DMS153 treated with DMSO at 0.1 percent for 48 hours (cell line): ENCODE measurements at regions not wholly inside any gene's neighbourhood (a gene's known extent, or its start where the extent isn't known, plus 50 kb on each side); places are given as distances from the start of the nearest gene placed in this dataset.

Experiments
- DNase-seq: peaks from one replicate; lab custom pipeline; 2025; ENCODE audit not compliant: unreplicated experiment; lab: John Stamatoyannopoulos, UW

DNA sequence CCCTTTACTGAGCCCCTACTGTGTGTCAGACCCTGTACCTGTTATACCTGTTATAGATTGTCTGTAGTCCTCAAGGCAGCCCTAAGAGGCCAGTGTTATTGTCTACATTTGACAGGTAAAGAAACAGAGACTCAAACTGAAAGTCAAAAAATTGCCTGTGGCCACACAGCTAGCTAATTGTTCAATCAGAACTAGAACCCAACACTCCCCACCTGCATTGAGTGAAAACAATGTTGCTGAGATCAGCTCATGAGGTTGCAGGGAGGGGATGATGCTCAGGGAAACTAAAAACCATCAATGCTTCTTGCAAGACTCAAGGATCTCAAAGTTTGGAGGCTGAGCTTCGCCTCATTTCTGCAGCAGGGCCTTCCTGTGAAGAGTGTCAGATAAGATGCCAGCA is 109.5 kb upstream of the LMO4 start:
- DNase-seq: no peak

DNA sequence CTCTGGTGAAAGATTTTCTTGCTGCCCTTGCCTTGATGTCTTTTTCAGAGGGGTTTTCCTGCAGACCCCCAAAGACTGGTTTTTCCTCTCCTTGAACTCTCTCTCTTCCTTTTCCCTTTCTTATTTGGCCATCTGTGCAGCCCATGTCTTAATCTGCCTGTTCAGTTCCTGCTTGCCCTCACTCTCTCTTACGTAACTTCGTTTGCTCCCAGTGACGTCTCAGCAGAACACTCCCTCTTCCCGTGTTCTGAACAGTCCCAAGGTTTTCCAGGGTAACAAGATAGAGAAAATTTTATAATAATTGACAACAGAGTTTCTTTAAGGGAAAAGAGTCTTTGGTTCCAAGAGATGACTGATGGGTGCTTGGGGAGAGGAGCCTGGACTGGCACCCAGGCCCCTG is 109.1 kb upstream of the LMO4 start:
- no peak for DNase-seq

DNA sequence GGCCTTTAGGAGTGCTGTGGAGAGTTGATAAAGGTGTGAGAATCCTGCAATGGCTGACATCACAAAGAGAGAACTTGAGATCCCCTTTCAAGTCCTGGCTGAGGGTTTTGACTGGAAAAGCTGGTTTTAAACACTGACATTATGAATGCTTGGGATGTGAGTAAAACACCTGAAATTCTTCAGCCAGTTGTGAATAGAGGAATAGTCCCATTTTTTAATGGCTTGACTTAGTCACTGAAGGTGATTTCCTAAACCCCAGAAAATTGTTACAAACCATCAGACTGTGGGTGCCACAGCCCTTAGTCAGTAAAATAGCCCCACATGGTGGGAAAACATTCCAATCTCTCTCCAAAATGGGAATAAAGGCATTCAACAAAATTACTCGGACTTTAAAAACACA is 107.7 kb upstream of the LMO4 start:
- no peak for DNase-seq

DNA sequence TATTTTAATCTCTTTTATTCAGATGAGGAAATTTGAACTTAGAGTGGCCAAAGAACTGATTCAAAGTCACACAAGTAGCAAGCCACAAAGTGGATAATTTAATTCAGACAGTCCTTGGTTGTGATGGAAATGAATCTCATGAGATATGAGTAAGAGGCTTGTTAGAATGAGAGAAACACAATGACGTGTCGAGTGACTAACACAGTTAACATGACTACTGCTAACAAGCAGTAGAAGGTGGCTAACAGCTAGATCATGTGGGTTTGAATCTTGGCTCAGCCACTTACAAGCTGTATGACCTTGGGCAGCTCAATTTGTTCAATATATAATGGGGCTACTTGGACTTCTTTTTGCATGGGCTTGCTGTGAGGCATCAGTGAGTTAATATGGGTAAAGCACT is 104.5 kb upstream of the LMO4 start:
- no peak for DNase-seq

- DNase-seq: no peak
These were observed 103.5 kb upstream of the LMO4 start for GRCh38 chr1:87225171-87225570.

DNA sequence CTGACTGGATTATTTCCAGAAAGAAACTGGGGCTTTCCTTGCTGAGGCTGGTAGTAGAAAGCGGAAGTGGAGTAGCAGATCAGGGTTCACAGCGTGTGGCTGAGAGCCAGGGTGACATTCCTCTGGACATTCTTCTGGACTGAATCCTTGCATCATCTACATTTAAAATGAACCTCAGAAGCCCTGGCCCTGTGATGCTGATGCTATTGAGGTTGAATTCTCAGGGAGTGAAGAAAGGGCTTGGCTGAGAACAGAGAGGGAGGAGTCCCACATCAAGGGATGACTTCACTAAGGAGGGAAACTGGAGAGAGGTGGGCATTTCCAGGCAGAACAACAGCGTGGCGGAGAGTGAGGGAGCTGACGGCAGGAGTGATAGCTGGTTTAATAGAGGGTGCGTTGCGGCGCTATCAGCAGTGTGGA is 102.3 kb upstream of the LMO4 start:
- no peak for DNase-seq

DNA sequence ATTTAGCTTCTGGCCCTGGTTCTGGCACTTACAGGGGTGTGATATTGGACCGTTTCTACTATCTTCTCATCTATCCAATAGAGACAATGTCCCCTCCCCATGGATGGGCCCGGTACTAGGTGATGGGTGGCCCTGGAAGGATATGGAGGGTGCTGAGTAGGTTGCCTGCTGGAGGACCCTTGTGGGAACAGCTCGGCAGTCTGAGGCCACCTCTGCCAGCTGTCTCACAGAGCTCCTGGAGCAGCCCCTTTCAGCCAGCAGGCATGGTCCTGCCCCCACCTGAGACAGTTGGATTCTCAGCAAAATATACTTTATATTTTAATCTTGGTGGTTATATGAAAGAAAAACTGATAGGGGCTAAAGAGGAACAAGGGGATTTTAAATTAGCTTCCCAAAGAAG is 101.0 kb upstream of the LMO4 start:
- no peak for DNase-seq

DNA sequence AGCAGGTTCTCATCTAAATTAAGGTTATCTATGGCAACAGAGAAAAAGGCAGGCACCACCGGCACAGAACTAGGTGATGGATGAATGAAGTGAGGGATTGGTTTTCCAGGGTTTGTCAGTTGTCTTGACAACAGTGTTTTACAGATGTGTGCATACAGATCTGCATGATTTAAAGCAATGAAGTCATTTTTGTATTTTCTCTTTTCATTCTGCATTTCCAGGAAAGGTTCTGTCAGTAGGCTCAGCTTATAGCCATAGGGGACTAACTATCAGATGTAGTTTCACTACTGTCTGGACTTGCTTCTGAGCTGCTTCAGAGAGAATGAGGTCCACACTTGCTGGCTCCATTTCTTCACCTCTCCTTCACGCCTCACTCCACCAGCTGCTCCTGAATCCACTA is 98.2 kb upstream of the LMO4 start:
- DNase-seq: no peak

GRCh38 chr1:87231703-87232367 is 96.8 kb upstream of the LMO4 start:
- no peak for DNase-seq

- no peak for DNase-seq
These were observed 92.1 kb upstream of the LMO4 start for GRCh38 chr1:87236585-87236984.

GRCh38 chr1:87239997-87240605 is 88.6 kb upstream of the LMO4 start:
- DNase-seq: no peak

- DNase-seq: no peak
These were observed 87.9 kb upstream of the LMO4 start for GRCh38 chr1:87240661-87241285.

DNA sequence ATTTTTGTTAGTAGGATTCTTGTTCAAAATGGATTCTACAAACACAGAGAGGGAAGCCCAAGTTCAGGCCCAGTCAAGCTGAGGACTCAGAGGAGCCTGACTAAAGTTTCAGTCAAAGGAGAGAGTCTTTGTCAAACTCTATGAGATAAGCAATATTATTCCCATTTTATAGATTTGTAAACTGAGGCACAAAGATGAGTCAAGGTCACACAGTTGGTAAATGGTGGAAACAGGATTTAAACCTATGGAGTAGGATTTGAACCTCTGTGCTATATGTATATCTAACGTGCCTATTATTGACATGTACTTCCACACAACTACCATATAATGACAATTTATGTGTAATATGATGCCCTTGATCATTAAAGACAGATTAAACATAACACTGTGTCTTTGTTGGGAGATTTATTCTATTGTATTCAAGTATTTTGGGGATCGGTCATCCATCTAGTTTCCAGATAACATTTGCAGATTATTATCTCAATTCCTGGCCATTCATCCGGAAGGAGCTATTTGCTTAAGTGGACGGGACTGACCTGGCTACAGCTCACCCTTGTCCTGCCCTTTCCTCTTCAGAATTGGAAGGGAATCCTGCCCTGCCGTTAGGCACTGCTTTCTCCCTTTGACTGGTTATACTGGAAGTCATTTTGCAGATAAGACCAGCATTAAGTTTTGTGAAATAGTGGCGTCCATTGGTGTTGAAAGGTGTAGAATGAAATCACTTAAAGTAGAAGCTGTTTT is 86.1 kb upstream of the LMO4 start:
- DNase-seq: no peak

- no peak for DNase-seq
These were observed 85.1 kb upstream of the LMO4 start for GRCh38 chr1:87243573-87243972.

- no peak for DNase-seq
These were observed 82.2 kb upstream of the LMO4 start for GRCh38 chr1:87246436-87246835.

DNA sequence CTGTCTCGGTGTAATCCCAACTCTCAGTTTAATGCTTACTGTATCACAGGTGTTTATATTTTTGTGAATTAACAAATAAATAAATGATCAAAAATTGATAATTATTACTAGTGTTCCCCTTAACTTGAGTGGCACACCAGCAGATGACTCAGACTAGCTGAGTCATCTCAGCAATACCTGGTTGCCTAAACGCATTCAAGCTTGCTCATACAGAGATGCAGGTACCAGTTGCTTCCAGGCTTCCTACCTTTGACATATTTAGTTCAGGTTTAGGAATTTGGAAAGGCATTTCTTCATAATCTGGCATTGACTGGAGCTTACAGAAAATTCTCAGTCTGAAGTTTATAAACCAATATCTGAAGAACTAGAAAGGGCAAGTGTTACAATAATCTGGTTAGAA is 78.9 kb upstream of the LMO4 start:
- DNase-seq: no peak

- DNase-seq: no peak
These were observed 78.3 kb upstream of the LMO4 start for GRCh38 chr1:87250336-87250735.

DNA sequence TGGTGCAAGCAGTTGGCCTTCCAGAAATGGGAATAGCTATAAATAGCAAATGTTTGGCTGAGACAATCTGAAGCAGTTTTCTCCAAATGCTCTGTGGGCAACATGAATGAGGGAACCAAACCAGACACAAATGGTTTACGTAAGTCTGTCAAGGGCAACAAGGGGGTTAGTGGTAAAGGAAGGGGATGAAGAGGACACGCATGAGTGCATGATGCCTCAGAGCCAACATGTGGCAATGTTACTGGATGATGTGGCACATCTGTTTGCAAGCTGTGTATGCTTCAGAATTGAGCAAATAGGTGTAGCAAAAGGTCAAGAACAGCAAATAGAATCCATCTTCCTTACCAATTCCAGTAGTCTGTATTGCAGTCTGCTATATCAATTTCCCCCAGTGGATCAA is 76.3 kb upstream of the LMO4 start:
- no peak for DNase-seq

DNA sequence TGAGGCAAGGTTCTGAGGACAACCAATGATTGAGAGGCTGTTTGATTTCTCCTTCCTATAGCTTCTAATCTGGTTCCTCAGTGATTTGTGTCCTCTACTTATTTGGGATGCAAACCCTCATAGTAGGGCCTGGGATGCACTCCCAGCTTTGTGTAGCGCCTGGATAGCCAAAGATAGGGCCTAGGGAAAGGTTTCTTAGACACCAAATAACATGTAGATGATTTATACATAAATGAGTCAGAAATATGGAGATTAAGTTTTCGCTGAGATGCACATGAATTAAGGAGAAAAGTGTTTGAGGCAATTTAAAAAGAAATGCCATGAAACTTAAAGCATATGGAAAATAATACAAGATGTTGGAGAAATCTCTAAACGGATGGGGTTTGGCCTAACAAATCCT is 66.0 kb upstream of the LMO4 start:
- DNase-seq: no peak

- no peak for DNase-seq
These were observed 65.4 kb upstream of the LMO4 start for GRCh38 chr1:87263281-87263680.

DNA sequence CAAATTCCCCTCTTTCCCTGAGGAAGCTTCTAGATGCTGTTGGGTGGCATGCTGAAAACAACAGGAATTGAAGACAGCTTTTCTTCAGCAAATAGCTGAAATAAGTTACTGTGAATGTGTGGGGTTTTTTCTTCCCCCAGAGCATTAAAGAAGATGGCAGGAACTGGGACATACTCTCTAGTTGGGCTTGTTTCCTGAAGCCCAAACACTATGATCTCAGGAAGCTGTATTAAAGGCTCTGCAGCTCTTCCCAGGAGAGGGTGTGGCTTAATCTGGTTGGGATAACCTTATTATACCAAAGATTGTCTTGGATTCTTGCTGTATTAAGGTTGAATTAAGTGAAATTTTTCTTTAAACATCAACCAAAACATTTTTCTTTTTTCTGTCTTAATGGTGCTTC is 64.9 kb upstream of the LMO4 start:
- no peak for DNase-seq

- no peak for DNase-seq
These were observed 63.7 kb upstream of the LMO4 start for GRCh38 chr1:87264976-87265375.
